ENCODE measurements at regions not wholly inside any gene's neighbourhood (a gene's known extent, or its start where the extent isn't known, plus 50 kb on each side); places are given as distances from the start of the nearest gene placed in this dataset.
"Not testable (repeated sequence)": the region's sequence is repeated elsewhere in the genome, so short reads cannot be mapped to it uniquely, and the experiment has no call there.

- WGBS, 2 experiments (ENCODE audit: extremely low coverage in 1 of 2, insufficient coverage in 1 of 2, insufficient read length in 1 of 2, insufficient replicate concordance in 2 of 2, low coverage in 1 of 2, low lambda C conversion rate in 2 of 2, missing lambda C conversion rate in 1 of 2) = 76% methylated on average over 1 of the region's 1 CpG; no CpG with 5 or more reads in 1 of the 2 experiments
- H3K56ac ChIP-seq (replicated peaks; ENCODE audit: insufficient read length, low read depth, low read length); H3K23ac ChIP-seq (ENCODE audit: insufficient read length); H3K9me3 ChIP-seq (ENCODE audit: insufficient read depth in 2 of 2, low read depth in 1 of 2, low read length in 1 of 2); DNase-seq (ENCODE audit: low read depth in 1 of 2, low spot score in 2 of 2); FAIRE-seq; H3K23me2 ChIP-seq (ENCODE audit: low read depth, low read length); H4K20me1 ChIP-seq (replicated peaks in 1 of 2; ENCODE audit: control insufficient read depth in 1 of 2, insufficient read depth in 2 of 2, low read length in 2 of 2); H3K4me2 ChIP-seq (ENCODE audit: insufficient read depth in 1 of 2, low read depth in 2 of 2, low read length in 2 of 2); H3K27ac ChIP-seq (ENCODE audit: low read depth, low read length); H3K27me3 ChIP-seq (replicated peaks in 1 of 4; ENCODE audit: control insufficient read depth in 3 of 4, extremely low read depth in 1 of 4, insufficient read depth in 3 of 4, low read length in 3 of 4); H4K8ac ChIP-seq (ENCODE audit: extremely low read depth, insufficient read depth, low read length); H3K79me2 ChIP-seq (ENCODE audit: control insufficient read depth in 1 of 2, insufficient read depth in 2 of 2, low read length in 2 of 2); H3K4ac ChIP-seq (replicated peaks; ENCODE audit: insufficient read length, low read depth, low read length); H2AFZ ChIP-seq (ENCODE audit: low read length); H3K4me3 ChIP-seq (ENCODE audit: extremely low read depth in 1 of 4, insufficient read depth in 2 of 4, low read depth in 3 of 4, low read length in 4 of 4); H2BK5ac ChIP-seq (ENCODE audit: low read depth, low read length); H2AK5ac ChIP-seq (ENCODE audit: low read depth, low read length); H3K36me3 ChIP-seq (ENCODE audit: control insufficient read depth in 2 of 4, insufficient read depth in 4 of 4, low read length in 3 of 4); H2BK120ac ChIP-seq (replicated peaks; ENCODE audit: low read depth, low read length); CTCF ChIA-PET (ENCODE audit: partially characterized antibody); H3K4me1 ChIP-seq (replicated peaks in 1 of 4; ENCODE audit: control insufficient read depth in 3 of 4, insufficient read depth in 4 of 4, low read length in 3 of 4); H3K14ac ChIP-seq (ENCODE audit: insufficient read length); H3K18ac ChIP-seq (ENCODE audit: extremely low read depth, low read length); H3K9ac ChIP-seq (replicated peaks in 1 of 4; ENCODE audit: extremely low read depth in 1 of 4, low read depth in 3 of 4, low read length in 3 of 4); H2BK15ac ChIP-seq (ENCODE audit: low read length); H2BK12ac ChIP-seq (ENCODE audit: low read depth, low read length); H4K91ac ChIP-seq (replicated peaks; ENCODE audit: insufficient read length, low read length); H4K5ac ChIP-seq (ENCODE audit: insufficient read length, low read depth, low read length); H3K79me1 ChIP-seq (ENCODE audit: low read depth, low read length); H2BK20ac ChIP-seq (ENCODE audit: low read length): not testable (repeated sequence)
- POLR2A ChIA-PET (ENCODE audit: partially characterized antibody) = interaction anchor here (0.6 kb wide), 1 partner anchor 67 kb away, joined by 3 read pairs; no protein-coding TSS in a partner anchor
Observed at GRCh38 chr16:65310491-65310890, 188.6 kb upstream of the CDH11 start.

Measured in H1 (cell line).